HUES6 (cell line): ENCODE measurements at regions not wholly inside any gene's neighbourhood (a gene's known extent, or its start where the extent isn't known, plus 50 kb on each side); places are given as distances from the start of the nearest gene placed in this dataset.
"Not testable (repeated sequence)": the region's sequence is repeated elsewhere in the genome, so short reads cannot be mapped to it uniquely, and the experiment has no call there.

Experiments
- H3K27ac ChIP-seq: 2 replicates; pipeline ENCODE4 v1.7.0; 2013; ENCODE audit warnings: low read depth, mild to moderate bottlenecking, low read length, inconsistent platforms
- H3K27me3 ChIP-seq: 2 replicates; pipeline ENCODE4 v1.6.1; 2013; ENCODE audit warnings: low read length; ENCODE audit not compliant: control insufficient read depth, insufficient read depth
- H3K36me3 ChIP-seq: 2 replicates; pipeline ENCODE4 v1.6.1; 2013; ENCODE audit warnings: low read length; ENCODE audit not compliant: control insufficient read depth, insufficient read depth
- H3K4me1 ChIP-seq: 2 replicates; pipeline ENCODE4 v1.6.1; 2013; ENCODE audit warnings: low read length; ENCODE audit not compliant: control insufficient read depth, insufficient read depth
- H3K4me3 ChIP-seq: 2 replicates; pipeline ENCODE4 v1.5.1; 2013; ENCODE audit warnings: low read depth, low read length
- H3K9ac ChIP-seq: one replicate; pipeline ENCODE4 v1.6.1; 2013; ENCODE audit warnings: mild to moderate bottlenecking, low read length
- H3K9me3 ChIP-seq: 2 replicates; pipeline ENCODE4 v1.6.1; 2013; ENCODE audit warnings: low read depth, low read length; ENCODE audit not compliant: control insufficient read depth, insufficient read depth

- Histone ChIP-seq H3K4me3 (no peak overlapping the region), H3K9me3 (no peaks in the 10 kb centered on the region), H3K4me1 (no peaks in the 10 kb centered on the region), H3K36me3 (no peaks in the 10 kb centered on the region), H3K9ac (no peak overlapping the region), H3K27ac (no peak overlapping the region), H3K27me3 (no peaks in the 10 kb centered on the region)
Observed at GRCh38 chr3:166013073-166013679, 176.0 kb upstream of the BCHE start.

- H3K9me3 ChIP-seq, result no peaks in the 10 kb centered on the region
- no peak overlapping the region for H3K9ac ChIP-seq
- H3K4me1 ChIP-seq, result no peaks in the 10 kb centered on the region
- H3K36me3 ChIP-seq, result no peaks in the 10 kb centered on the region
- no peak overlapping the region for H3K27ac ChIP-seq
- H3K27me3 ChIP-seq, result no peaks in the 10 kb centered on the region
- H3K4me3 ChIP-seq, result no peak overlapping the region
Observed at GRCh38 chr3:166011771-166012170, 174.5 kb upstream of the BCHE start.

GRCh38 chr3:166005126-166005525, 167.9 kb upstream of the BCHE start:
- Histone ChIP-seq H3K9ac (no peak overlapping the region), H3K27me3 (no peaks in the 10 kb centered on the region), H3K27ac (no peak overlapping the region), H3K9me3 (no peaks in the 10 kb centered on the region), H3K36me3 (no peaks in the 10 kb centered on the region), H3K4me3 (no peak overlapping the region), H3K4me1 (no peaks in the 10 kb centered on the region)

GRCh38 chr3:165994293-165994692, 157.1 kb upstream of the BCHE start:
- Histone ChIP-seq H3K4me1 (no peaks in the 10 kb centered on the region), H3K9me3 (no peaks in the 10 kb centered on the region), H3K4me3 (no peak overlapping the region), H3K9ac (no peak overlapping the region), H3K27me3 (no peaks in the 10 kb centered on the region), H3K27ac (no peak overlapping the region), H3K36me3 (no peaks in the 10 kb centered on the region)

GRCh38 chr3:165984589-165984988, 147.4 kb upstream of the BCHE start:
- Histone ChIP-seq H3K36me3 (no peaks in the 10 kb centered on the region), H3K4me3 (no peak overlapping the region), H3K27ac (peak overlapping the region; percentile 70), H3K27me3 (no peaks in the 10 kb centered on the region), H3K4me1 (peaks cover 15% of the 10 kb centered on the region), H3K9ac (no peak overlapping the region), H3K9me3 (no peaks in the 10 kb centered on the region)

DNA sequence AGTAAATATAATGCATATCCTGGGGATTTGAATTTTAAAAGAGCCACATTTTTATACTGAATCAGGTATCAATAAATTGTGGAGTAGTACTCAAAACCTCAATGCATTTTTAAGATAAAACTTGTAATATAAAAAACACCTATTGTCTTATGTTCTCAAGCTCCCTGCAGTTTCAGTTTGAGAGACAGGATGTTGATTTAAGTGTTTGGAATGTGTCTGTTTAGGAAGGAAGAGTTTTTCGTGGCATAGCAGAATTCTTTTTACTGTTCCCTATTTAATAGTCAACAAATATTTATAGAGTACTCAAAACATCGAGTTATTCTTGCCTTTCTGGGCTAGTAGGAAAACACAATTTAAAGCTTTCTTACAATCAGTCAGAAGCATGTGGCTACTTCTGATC, 146.1 kb upstream of the BCHE start:
- Histone ChIP-seq H3K36me3 (no peaks in the 10 kb centered on the region), H3K9ac (no peak overlapping the region), H3K4me1 (peaks cover 15% of the 10 kb centered on the region), H3K4me3 (no peak overlapping the region), H3K27me3 (no peaks in the 10 kb centered on the region), H3K9me3 (no peaks in the 10 kb centered on the region), H3K27ac (peak overlapping the region; percentile 63)

DNA sequence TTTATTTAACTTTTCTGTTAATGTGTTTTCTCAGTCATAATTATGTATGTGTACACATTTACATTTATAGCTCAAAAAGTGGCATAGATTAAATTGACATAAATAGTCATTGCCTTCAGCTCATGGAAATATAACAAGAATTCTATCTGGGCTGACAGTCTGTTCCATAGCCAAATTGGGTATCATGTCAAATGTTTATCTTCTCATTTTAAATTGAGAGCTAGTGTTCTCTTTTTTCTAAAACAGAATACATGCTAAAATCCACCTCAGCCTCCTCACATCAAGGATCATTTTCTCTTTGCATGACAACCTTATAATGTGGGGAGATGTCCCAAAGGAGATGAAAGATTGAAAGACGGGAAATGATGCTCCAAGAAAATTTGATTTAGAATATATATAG, 144.1 kb upstream of the BCHE start:
- no peaks in the 10 kb centered on the region for H3K27me3 ChIP-seq
- H3K9ac ChIP-seq, result no peak overlapping the region
- H3K4me3 ChIP-seq, result no peak overlapping the region
- no peaks in the 10 kb centered on the region for H3K9me3 ChIP-seq
- peaks cover 15% of the 10 kb centered on the region for H3K4me1 ChIP-seq
- no peaks in the 10 kb centered on the region for H3K36me3 ChIP-seq
- H3K27ac ChIP-seq, result no peak overlapping the region

DNA sequence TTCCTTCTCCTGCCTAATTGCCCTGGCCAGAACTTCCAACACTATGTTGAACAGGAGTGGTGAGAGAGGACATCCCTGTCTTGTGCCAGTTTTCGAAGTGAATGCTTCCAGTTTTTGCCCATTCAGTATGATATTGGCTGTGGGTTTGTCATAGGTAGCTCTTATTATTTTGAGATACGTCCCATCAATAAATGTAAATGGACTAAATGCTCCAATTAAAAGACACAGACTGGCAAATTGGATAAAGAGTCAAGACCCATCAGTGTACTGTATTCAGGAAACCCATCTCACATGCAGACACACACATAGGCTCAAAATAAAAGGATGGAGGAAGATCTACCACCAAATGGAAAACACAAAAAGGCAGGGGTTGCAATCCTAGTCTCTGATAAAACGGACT, 123.6 kb upstream of the BCHE start:
- not testable (repeated sequence) for H3K36me3 ChIP-seq, H3K27ac ChIP-seq, H3K27me3 ChIP-seq, H3K4me1 ChIP-seq, H3K4me3 ChIP-seq, H3K9ac ChIP-seq, H3K9me3 ChIP-seq

- no peaks in the 10 kb centered on the region for H3K4me1 ChIP-seq
- H3K27me3 ChIP-seq, result no peaks in the 10 kb centered on the region
- H3K36me3 ChIP-seq, result no peaks in the 10 kb centered on the region
- H3K9ac ChIP-seq, result no peak overlapping the region
- no peak overlapping the region for H3K27ac ChIP-seq
- H3K9me3 ChIP-seq, result no peaks in the 10 kb centered on the region
- no peak overlapping the region for H3K4me3 ChIP-seq
Observed at GRCh38 chr3:165954171-165954570, 116.9 kb upstream of the BCHE start.

GRCh38 chr3:165946360-165946759, 109.1 kb upstream of the BCHE start:
- Histone ChIP-seq H3K9me3 (no peaks in the 10 kb centered on the region), H3K9ac (no peak overlapping the region), H3K27me3 (no peaks in the 10 kb centered on the region), H3K27ac (0 out of 2 replicates have a peak overlapping the region, but pooled peaks have one; percentile 41), H3K4me3 (no peak overlapping the region), H3K4me1 (no peaks in the 10 kb centered on the region), H3K36me3 (no peaks in the 10 kb centered on the region)

DNA sequence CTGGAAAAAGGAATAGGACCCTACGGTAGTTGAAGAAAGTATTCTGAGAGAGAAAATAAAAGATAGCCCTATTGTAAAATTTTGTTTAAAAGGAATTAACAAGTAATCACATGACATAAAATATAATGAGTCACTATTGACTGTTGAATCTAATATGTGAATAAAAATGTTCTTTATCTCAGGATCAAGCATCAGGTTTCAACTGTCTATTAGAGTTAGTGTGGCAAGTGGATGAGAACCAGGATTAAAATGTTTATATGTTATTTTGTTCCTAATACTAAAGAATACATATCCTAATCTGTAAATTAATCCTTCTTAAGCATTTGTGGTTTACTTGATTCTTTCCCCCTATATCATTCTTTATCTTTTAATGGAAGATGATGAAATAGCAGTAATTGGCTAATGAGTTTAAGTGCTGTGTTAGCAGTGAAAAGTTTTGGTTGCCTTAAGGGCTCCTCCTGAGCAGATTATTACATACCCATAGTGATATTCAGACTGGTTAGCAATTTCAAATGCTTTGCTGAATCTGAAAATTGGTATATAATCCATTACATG, 101.8 kb upstream of the BCHE start:
- Histone ChIP-seq H3K4me3 (no peak overlapping the region), H3K4me1 (no peaks in the 10 kb centered on the region), H3K27ac (no peak overlapping the region), H3K27me3 (no peaks in the 10 kb centered on the region), H3K36me3 (no peaks in the 10 kb centered on the region), H3K9ac (no peak overlapping the region), H3K9me3 (no peaks in the 10 kb centered on the region)
